Fibroblast of lung (primary cell): ENCODE measurements at regions not wholly inside any gene's neighbourhood (a gene's known extent, or its start where the extent isn't known, plus 50 kb on each side); places are given as distances from the start of the nearest gene placed in this dataset.
A peak's percentile ranks its signal among the peaks of the same experiment; 100 is the strongest.

Experiments used
- DNase-seq, 2 donors: peaks; one replicate each; pipeline versions ENCODE4 v3.0.0 to v3.0.0-alpha.2; 2010; ENCODE audit warnings: low read depth in 2 of 2
- H2AFZ ChIP-seq: 2 replicates; pipeline ENCODE4 v1.5.1; 2012; ENCODE audit warnings: low read length, control low read depth, inconsistent platforms
- H3K27ac ChIP-seq: 2 replicates; pipeline ENCODE4 v1.5.1; 2011; ENCODE audit warnings: low read length, control low read depth; ENCODE audit not compliant: insufficient read depth
- H3K27me3 ChIP-seq: 2 replicates; pipeline ENCODE4 v1.5.1; 2011; ENCODE audit warnings: mild to moderate bottlenecking, low read length; ENCODE audit not compliant: control insufficient read depth, insufficient read depth
- H3K36me3 ChIP-seq: 2 replicates; pipeline ENCODE4 v1.5.1; 2011; ENCODE audit warnings: low read length; ENCODE audit not compliant: control insufficient read depth, insufficient read depth
- H3K4me1 ChIP-seq: 2 replicates; pipeline ENCODE4 v1.5.1; 2011; ENCODE audit warnings: low read length; ENCODE audit not compliant: control insufficient read depth, insufficient read depth; ENCODE audit errors: extremely low read depth
- H3K4me2 ChIP-seq: 2 replicates; pipeline ENCODE4 v1.5.1; 2011; ENCODE audit warnings: low read length, control low read depth; ENCODE audit not compliant: insufficient read depth; ENCODE audit errors: extremely low read depth
- H3K4me3 ChIP-seq, 4 experiments: fragments of 200-600 bp in 1 of 4; sonication (generic) in 1 of 4; replicated peaks in 1 of 4; 2 replicates each; pipeline ENCODE4 v1.5.1; 2011 to 2016; ENCODE audit warnings: low read length in 4 of 4, low read depth in 3 of 4, mild to moderate bottlenecking in 3 of 4, control low read depth in 2 of 4, inconsistent platforms in 1 of 4, mixed read lengths in 1 of 4; ENCODE audit not compliant: insufficient read depth in 1 of 4; ENCODE audit errors: control extremely low read depth in 1 of 4
- H3K79me2 ChIP-seq: 2 replicates; pipeline ENCODE4 v1.5.1; 2012; ENCODE audit warnings: mild to moderate bottlenecking, low read length, inconsistent platforms; ENCODE audit not compliant: control insufficient read depth, insufficient read depth
- H3K9ac ChIP-seq: 2 replicates; pipeline ENCODE4 v1.5.1; 2011; ENCODE audit warnings: mild to moderate bottlenecking, low read length, control low read depth; ENCODE audit not compliant: insufficient read depth
- H3K9me3 ChIP-seq: 2 replicates; pipeline ENCODE4 v1.5.1; 2012; ENCODE audit warnings: low read depth, low read length; ENCODE audit not compliant: control insufficient read depth, insufficient read depth
- H4K20me1 ChIP-seq: 2 replicates; pipeline ENCODE4 v1.5.1; 2011; ENCODE audit warnings: low read length; ENCODE audit not compliant: control insufficient read depth, insufficient read depth; ENCODE audit errors: extremely low read depth
- EZH2 ChIP-seq: IDR thresholded peaks from 2 replicates; pipeline ENCODE4 v1.5.1; 2012; ENCODE audit warnings: low read length, control low read depth, mild to moderate bottlenecking; ENCODE audit errors: missing control alignments
- TF ChIP-seq, protein P1 (sequence below), 2 donors: IDR thresholded peaks in 1 of 2; conservative IDR thresholded peaks in 1 of 2; 1 replicate in 1 of 2; 2 replicates in 1 of 2; pipeline ENCODE4 v1.5.1; 2011 to 2012; ENCODE audit warnings: low read length in 2 of 2, control low read depth in 1 of 2, inconsistent platforms in 1 of 2, low read depth in 1 of 2, mild to moderate bottlenecking in 1 of 2

DNA sequence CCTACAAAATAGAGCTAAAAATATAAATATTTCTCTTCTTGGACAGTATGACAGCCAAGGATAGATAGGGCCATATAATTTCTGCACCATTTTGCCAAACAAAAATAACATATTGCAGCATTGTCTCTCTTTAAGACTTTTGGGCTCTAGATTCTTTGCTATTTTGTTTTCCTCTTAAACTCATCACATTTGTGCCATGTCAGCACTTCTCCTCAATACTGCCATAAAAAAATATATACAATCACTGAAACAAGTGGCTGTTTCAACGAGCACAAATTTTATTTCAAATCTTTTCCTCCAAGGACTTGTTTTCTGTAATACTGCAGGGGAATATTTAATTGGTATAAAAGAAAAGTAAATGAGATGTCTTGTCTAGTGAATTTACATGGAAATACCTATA lies 1570.0 kb upstream of the NUDT12 start:
- no peaks in the 10 kb centered on the region for H3K27me3 ChIP-seq
- DNase-seq: no peak
- no peak overlapping the region for H3K4me2 ChIP-seq
- H3K9ac ChIP-seq: no peak overlapping the region
- H3K27ac ChIP-seq: no peak overlapping the region
- no peaks in the 10 kb centered on the region for H3K4me1 ChIP-seq
- no peaks in the 10 kb centered on the region for H3K36me3 ChIP-seq
- no peak overlapping the region for H2AFZ ChIP-seq
- TF ChIP-seq, protein P1, sequence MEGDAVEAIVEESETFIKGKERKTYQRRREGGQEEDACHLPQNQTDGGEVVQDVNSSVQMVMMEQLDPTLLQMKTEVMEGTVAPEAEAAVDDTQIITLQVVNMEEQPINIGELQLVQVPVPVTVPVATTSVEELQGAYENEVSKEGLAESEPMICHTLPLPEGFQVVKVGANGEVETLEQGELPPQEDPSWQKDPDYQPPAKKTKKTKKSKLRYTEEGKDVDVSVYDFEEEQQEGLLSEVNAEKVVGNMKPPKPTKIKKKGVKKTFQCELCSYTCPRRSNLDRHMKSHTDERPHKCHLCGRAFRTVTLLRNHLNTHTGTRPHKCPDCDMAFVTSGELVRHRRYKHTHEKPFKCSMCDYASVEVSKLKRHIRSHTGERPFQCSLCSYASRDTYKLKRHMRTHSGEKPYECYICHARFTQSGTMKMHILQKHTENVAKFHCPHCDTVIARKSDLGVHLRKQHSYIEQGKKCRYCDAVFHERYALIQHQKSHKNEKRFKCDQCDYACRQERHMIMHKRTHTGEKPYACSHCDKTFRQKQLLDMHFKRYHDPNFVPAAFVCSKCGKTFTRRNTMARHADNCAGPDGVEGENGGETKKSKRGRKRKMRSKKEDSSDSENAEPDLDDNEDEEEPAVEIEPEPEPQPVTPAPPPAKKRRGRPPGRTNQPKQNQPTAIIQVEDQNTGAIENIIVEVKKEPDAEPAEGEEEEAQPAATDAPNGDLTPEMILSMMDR (conservative IDR thresholded peaks at IDR 0.05 in 1 of 2, IDR thresholded peaks at IDR 0.05 in 1 of 2; ENCODE audit: low read depth in 1 of 2, low read length in 2 of 2): no peak
- no peak for TF ChIP-seq EZH2
- H3K4me3 ChIP-seq: no peak overlapping the region
- no peaks in the 10 kb centered on the region for H3K79me2 ChIP-seq
- H3K9me3 ChIP-seq: no peaks in the 10 kb centered on the region
- H4K20me1 ChIP-seq: no peaks in the 10 kb centered on the region

DNA sequence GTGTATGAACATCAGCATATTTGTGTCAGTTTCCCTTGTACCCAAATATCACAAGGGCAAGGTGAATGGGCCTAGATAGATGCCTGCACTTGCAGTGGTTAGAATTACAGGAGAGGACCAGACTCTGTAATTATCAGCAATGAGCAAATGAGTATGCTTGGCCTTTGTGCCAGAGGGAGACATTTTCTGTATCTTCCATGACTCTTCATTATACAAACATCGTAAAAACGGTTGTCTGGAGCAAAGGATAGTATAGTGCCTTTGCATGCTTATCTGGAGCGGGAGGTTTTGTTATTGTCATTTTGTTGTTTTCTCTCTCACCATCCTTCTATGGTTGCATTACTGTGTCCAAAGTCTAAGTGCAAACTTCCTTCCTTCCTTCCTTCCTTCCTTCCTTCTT lies 1568.5 kb upstream of the NUDT12 start:
- Histone ChIP-seq H3K36me3 (no peaks in the 10 kb centered on the region), H3K4me2 (no peak overlapping the region), H3K27me3 (no peaks in the 10 kb centered on the region), H4K20me1 (no peaks in the 10 kb centered on the region), H3K4me3 (no peak overlapping the region), H2AFZ (no peak overlapping the region), H3K79me2 (no peaks in the 10 kb centered on the region), H3K9me3 (no peaks in the 10 kb centered on the region), H3K9ac (no peak overlapping the region), H3K27ac (no peak overlapping the region), H3K4me1 (no peaks in the 10 kb centered on the region)
- TF ChIP-seq, protein P1 (conservative IDR thresholded peaks at IDR 0.05 in 1 of 2, IDR thresholded peaks at IDR 0.05 in 1 of 2; ENCODE audit: low read depth in 1 of 2, low read length in 2 of 2): no peak
- TF ChIP-seq EZH2: no peak
- DNase-seq: no peak

DNA sequence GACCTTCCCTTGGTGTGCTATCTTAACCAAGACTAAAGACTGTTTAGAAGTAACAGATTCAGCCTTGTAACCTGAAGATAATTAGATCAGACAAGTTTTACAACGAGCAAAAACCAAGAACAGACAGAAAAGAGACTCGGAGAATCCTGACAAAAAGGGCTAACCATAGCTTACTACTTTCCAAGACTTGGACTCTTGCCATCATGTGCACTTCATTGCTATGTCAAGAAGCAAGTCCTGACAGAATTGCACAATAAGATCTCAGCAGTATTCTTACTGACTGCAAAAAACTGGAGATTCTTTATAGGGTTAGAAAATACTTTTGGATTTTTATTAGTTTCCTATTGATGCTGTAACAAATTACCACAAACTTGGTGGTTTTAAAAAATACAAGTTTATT lies 1539.0 kb upstream of the NUDT12 start:
- Histone ChIP-seq H2AFZ (no peak overlapping the region), H3K9ac (no peak overlapping the region), H3K4me1 (no peaks in the 10 kb centered on the region), H3K4me3 (no peak overlapping the region), H3K27ac (no peak overlapping the region), H3K36me3 (no peaks in the 10 kb centered on the region), H4K20me1 (no peaks in the 10 kb centered on the region), H3K9me3 (no peaks in the 10 kb centered on the region), H3K79me2 (no peaks in the 10 kb centered on the region), H3K27me3 (no peaks in the 10 kb centered on the region), H3K4me2 (no peak overlapping the region)
- peak; percentile 30 to 80 for DNase-seq
- no peak for TF ChIP-seq EZH2
- TF ChIP-seq, protein P1 (conservative IDR thresholded peaks at IDR 0.05 in 1 of 2, IDR thresholded peaks at IDR 0.05 in 1 of 2; ENCODE audit: low read depth in 1 of 2, low read length in 2 of 2): no peak
